Gastroesophageal sphincter (tissue), 3 donors: ENCODE measurements at regions not wholly inside any gene's neighbourhood (a gene's known extent, or its start where the extent isn't known, plus 50 kb on each side); places are given as distances from the start of the nearest gene placed in this dataset.

Experiments used
- POLR2A ChIP-seq, 2 donors: fragments of 450-650 bp; IDR thresholded peaks; one replicate each; pipeline ENCODE4 v1.6.1; 2017; ENCODE audit warnings: antibody characterized with exemption in 2 of 2, mild to moderate bottlenecking in 2 of 2, moderate library complexity in 1 of 2
- TF ChIP-seq, protein P1 (sequence below), 4 experiments: fragments of 200-600 bp in 2 of 4; fragments of 450-650 bp in 2 of 4; sonication (generic) in 1 of 4; IDR thresholded peaks; one replicate each; pipeline ENCODE4 v1.5.1; 2017 to 2019; ENCODE audit warnings: antibody characterized with exemption in 4 of 4, mild to moderate bottlenecking in 2 of 4, moderate library complexity in 2 of 4

DNA sequence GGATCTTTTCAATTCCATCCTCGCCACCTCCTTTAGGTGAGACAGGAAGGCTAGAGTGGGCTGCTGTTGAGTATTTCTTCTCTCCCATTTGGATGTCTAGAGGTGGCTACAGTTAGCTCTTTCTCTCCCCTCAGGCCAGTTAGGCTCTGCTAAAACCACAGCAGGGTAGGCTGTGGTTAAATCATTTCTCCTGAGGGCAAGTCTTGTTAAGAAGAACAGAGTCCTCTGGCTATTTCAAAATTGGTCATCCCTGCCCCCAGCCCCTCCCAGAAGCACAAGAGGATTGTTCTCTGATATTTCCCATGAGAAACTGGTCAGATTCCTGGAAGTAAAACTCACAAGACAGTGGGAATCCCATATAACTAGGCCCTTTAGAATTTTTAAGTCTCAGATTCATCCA is 1359.5 kb downstream of the TECRL start:
- TF ChIP-seq, protein P1, sequence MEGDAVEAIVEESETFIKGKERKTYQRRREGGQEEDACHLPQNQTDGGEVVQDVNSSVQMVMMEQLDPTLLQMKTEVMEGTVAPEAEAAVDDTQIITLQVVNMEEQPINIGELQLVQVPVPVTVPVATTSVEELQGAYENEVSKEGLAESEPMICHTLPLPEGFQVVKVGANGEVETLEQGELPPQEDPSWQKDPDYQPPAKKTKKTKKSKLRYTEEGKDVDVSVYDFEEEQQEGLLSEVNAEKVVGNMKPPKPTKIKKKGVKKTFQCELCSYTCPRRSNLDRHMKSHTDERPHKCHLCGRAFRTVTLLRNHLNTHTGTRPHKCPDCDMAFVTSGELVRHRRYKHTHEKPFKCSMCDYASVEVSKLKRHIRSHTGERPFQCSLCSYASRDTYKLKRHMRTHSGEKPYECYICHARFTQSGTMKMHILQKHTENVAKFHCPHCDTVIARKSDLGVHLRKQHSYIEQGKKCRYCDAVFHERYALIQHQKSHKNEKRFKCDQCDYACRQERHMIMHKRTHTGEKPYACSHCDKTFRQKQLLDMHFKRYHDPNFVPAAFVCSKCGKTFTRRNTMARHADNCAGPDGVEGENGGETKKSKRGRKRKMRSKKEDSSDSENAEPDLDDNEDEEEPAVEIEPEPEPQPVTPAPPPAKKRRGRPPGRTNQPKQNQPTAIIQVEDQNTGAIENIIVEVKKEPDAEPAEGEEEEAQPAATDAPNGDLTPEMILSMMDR (IDR thresholded peaks at IDR 0.05), result no peak
- TF ChIP-seq POLR2A (IDR thresholded peaks at IDR 0.05), result no peak
